ENCODE measurements at regions not wholly inside any gene's neighbourhood (a gene's known extent, or its start where the extent isn't known, plus 50 kb on each side); places are given as distances from the start of the nearest gene placed in this dataset.

DNA sequence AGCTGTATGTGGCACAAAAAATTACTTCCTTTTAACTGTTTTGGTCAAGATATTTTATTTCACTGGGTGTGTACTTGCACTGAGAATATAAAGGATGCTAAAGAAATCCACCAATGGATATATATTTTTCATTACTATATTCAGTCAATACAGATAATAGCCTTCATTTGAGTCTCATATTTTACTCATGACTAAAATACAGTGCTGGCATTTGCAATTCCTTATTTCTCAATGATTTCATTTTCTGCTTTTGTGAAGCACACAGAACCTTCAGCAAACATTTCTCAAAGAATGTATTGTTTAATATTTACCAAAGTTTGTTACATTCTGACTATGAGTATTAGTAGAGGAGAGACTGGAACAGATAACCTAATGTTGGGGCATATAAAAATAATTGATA is 93.2 kb upstream of the SOX5 start:
- DNase-seq (ENCODE audit: low spot score), result no peak

DNA sequence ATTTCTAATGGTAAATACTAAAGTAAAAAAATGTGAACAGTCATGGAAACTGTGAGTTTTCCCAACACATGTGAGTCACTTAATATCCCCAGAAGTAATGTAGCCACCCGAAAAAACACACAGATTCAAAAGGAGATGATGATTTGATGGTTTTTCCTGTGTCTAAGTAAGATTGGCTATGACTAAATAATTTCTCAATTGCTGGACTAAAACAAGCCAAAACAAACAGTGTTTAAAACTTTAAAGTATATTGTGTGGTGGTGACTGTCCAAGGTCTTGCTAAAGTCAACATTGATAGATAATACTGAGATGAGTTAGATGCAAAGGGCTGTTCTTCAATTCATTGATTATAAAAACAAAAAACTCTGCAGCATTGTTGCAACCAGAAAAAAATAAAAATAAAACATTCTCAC is 89.6 kb upstream of the SOX5 start:
- DNase-seq (ENCODE audit: low spot score), result no peak

DNA sequence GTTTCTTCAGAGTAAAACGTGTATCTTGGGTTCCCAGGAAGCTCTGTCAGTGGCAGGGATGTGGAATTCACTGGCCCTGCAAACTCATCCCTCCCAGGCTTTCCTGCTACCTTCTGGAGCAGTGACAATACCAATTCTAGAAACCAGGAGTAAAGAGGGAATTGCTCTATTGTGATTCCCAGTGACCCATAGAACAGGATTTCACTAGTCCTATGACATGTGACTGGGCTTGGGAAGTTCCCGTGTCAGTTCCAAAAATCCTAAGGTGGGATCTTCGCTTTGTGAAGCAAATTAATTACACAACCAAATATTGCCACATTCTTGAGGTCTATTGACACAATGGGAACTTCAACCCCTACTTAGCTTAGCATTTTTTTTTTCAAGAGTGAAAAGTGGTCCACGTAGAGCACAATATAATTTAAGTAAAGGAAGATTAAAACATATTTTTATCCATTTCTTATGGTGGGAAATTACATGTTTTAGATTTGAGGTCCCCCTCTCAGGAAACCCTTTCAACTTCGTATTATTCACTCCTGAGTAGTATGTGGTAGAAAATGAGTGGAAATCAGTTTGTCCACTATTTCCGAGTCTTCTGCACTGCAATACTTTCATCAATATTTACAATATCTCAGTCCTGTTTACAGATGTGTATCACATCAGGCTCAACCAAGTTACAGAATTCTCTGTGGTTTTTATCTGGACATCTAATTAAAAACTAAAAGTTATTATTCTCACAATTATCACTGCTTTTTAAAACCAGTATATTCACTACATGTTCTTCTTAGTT is 88.9 kb upstream of the SOX5 start:
- no peak for DNase-seq (ENCODE audit: low spot score)

DNA sequence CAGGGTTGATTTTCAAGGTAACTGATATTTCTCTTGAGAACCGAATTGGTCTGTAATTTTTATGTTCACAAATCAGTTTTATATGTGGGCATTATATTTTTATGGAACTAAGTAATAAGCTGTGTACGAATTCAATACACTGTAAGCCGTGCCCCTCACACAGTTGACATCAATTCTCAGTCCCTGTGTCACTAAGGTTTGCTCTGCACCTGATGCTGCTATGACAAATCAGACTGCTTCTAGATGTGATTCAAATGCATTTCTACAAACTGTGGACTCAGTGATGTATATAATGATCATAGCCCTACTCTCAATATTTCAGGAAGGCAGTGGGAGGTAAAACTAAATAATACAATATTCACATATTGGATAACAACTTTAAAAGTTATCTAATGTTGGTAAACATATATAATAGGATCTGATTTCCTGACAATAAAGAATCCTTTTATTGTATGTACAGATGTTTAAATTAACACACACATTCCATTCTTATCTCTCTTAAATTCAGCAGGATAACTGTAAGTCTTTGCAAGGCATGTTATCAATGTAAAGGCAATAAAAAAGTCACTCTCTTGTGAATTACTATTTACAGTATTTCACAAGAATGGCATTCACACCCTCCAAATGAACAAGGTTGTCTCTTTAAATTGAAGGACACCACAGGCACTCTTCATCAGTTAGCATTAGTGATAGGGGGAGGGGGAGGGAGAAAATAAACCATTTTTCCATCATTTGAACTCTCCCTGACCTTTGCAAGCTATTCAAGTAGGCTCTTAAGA is 87.2 kb upstream of the SOX5 start:
- no peak for DNase-seq (ENCODE audit: low spot score)

DNA sequence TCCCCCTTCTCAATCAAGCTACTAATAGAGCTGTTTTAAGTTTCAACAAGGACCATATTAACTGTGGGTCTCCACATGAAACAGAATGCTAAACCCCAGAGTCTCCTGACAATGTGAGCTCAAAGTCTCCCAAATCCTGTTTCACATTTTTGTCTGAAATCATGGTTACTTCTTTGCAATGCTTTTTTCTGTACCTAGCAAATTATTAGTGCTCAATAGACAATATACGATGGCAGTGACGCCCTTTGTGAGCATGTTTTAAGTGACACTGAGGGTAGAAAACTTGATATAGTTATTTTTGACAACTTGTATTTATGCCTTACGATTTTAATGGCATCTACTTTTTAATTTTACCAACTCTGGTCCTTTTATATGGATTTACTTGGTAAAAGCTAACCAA is 85.4 kb upstream of the SOX5 start:
- DNase-seq (ENCODE audit: low spot score), result no peak

DNA sequence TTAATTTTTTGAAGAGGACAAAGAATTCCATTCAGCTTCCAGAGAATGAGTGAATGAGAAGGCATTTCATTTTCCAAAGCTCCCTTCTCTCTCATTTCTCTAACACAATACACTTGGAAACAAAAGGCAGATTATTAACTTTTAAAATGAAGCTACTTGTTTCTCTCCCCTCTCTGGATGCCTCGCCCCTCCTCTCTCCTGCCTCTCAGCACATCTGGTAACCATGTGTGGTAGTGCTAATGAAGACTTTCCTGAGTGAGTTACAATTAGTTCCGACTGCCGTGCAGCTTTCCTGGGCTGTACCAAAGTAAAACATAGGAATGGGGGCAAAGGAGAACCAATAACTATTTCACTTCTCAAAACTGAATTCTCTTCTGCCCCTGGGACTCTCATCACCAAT is 84.7 kb upstream of the SOX5 start:
- DNase-seq (ENCODE audit: low spot score), result no peak

DNA sequence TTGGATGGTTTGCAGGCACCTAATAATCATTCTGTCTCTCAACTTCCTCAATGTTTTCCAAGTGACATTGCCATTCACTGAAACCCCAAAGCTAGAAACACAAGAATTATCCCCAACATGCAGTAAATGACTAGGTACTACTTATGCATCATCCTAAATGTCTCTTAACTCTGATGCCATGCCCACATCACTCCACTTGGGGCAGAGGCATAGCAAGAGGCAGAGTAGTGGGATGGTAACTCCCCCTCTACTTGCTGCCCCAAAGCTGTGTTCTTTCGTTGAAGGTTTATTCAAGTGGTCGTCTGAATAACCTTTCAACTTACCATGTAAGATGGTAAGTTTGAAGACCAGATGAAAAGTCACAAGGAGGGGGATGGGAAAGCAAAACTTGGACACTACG is 77.9 kb upstream of the SOX5 start:
- no peak for DNase-seq (ENCODE audit: low spot score)

DNA sequence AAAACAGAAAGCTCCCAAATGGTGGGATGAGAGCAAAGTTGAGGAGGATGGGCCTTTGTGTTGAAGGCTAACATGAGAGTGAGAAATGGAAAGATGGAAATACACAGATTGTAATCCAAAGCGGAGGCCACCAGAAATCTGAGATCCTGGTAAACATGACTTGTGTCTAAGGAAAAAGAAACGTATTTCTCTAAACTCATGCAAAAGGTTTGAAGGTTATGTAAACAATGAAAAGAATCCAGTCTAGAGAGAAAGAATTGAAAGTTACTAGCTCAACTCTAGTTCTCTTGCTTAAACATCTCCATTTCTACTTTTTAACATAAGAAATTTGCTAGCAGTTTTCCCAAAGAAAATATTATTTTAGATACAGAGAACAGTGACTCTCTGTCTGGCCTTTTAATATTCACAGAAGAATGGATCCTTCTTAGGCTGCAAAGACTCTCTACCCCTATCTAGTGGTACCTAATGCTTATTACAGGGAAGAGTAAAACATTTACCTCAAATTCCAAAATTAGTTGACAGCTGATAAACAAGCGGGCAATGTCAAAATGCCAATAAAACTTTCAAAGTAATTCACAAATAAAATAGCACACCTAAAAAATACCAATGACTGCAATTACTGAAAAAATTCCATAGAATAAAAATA is 75.8 kb upstream of the SOX5 start:
- no peak for DNase-seq (ENCODE audit: low spot score)

DNA sequence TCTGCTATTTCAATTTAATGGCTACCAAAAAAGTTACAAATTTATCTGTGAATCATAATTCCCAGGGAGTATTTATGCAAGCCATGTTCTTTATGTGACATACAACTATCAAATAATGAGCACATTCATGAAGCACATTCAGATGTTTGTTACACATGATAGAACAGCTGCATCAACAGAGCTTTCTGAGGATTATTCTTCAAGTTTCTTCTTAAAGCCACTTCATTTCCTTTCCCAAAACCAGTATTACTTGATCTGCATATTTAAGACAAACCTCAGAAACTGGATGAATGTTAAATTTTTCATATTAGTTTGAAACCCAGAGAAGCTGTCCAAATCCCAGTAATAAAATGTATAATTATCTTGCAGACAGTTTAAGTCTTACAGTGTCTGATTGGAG is 73.6 kb upstream of the SOX5 start:
- no peak for DNase-seq (ENCODE audit: low spot score)

DNA sequence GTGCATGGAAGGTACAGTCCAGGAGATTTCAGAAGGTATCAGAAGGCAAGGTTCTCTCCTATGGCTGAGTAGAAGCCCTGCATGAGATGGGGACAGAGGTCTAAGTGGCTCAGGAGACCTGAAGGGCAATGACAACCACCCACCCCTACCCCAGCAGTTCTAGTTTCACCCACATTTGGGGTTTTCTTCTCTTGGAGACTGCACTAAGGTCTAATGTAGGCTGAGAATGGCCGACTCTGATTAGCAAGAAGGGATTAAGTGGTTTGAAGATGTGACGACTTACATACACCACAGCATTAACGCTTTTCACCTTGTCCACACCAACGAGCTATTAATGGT is 71.7 kb upstream of the SOX5 start:
- DNase-seq (ENCODE audit: low spot score), result no peak

DNA sequence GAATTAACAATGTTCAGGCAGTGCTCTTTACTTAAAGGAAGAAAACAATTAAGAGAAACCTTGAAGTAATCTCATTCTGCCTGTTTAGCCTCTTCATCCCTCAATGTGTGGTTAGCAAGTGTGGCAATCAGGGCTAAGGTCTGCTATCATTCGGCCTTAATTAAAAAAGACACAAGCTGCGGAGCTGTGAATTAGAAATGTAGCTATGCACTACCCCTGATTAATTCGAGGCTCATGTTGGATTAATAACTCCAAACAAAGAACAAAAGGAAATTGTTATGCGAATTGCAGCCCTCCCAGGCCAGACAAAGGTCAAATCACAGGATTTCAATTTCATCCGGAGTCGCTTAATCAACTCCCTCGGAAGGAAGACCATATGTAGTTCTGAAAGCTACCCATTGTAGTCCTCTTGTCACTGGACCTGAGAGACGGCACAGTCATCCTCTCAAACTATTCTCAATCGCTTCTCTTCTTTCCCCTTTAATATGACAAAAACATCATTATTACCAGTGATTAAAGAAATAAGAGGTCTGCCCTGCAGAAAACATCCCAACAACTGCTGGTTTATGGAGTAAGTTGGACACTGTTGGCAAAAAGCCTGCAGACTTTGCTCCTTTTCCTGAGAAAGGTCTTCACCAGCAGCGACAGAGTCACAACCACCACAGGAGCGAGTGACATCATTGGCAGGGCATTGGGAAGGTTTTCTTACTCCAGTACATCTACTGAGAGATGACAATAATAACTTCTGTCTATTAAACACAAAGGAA is 71.1 kb upstream of the SOX5 start:
- no peak for DNase-seq (ENCODE audit: low spot score)

DNA sequence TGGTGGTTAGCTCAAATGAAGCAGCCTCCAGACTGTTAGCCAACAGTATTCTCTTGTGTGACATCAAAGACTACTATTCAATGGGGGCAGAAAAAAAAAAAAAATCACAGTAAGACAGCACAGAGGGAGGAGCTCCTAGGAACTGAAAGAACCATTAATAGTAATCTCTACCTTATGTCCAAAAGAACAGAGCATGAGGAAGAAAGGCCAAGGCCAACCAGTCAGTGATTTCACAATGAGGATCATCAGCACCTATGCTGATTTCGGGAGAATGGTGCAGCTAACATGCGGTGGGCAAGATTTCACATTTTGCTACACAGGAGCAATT is 66.3 kb upstream of the SOX5 start:
- DNase-seq (ENCODE audit: low spot score), result no peak

DNA sequence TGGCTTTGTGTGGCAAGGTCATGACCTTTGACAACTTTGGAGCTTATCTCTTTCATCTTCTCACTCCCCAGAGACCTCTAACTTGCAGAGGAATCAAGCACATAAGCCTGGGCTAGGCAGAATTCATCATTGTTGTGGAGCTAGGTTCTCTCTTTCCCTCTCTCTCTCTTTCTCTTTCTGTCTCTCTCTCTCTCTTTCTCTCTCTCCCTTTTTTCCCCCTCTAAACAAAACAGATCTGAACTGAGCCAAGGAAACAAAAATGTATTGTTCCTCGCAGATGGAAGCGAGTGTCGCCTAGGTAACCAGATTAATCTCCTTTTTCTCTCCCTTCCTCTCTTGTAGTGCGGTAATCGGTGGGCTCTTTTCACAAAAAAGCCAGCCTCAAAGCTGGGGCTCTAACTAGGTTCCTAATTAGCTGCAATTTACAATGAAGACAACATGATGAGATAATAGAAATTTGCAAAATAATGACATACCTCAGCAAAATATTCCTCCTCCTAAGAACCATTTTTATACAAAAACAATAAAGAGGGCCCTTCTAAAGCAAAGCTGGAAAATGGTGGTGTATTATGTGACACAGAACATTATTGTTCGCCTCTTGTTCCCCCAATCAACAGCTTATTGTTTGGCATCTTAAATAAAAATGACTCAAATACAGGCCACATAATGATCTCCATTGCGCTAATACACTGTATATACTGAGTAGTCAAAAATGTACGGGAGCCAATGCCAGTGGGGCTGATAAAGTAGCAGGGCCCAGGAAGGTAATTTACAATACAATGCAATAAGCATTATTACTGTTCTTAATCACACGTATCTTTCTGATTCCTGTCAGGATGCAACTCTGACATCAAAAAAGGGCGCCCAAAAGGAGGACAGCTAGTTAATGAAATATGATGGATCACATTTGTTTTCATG is 65.7 kb upstream of the SOX5 start:
- DNase-seq (ENCODE audit: low spot score), result no peak

DNA sequence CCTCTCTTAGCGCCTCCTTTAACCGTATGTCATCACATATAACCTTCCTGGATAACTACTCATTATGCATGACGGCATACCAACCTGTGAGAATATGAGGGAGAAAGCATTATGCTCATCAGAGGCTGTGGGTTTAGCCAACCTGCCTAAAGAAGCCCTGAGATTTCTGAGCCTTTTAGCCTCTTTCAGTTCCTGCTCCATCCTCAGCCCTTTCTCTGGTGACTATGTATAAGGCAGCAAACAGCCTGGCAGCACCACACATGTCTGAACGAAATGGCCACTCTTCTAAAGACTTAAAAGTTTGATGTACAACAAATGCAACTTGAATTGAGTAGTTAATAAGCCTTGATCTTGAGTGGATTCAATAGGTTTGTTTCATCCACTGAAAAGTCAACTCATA is 64.8 kb upstream of the SOX5 start:
- DNase-seq (ENCODE audit: low spot score), result no peak

DNA sequence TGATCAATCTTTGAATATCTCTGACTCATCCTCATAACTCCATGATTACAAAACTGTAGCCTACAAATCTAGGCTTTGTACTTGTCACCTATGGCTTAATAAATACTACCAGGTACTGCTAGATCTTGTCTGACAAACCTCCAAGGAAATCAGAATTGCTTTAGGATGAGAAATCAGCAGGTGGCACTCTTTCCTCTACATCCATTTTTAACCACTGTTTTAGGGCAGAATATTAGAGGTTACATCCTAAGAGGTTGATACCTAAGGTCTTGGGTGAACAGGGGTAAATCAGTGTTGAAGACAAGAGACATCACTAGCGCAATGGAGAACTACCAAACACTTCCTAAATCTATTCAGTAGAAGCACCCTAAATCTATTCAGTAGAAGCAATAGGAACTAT is 63.1 kb upstream of the SOX5 start:
- no peak for DNase-seq (ENCODE audit: low spot score)

DNA sequence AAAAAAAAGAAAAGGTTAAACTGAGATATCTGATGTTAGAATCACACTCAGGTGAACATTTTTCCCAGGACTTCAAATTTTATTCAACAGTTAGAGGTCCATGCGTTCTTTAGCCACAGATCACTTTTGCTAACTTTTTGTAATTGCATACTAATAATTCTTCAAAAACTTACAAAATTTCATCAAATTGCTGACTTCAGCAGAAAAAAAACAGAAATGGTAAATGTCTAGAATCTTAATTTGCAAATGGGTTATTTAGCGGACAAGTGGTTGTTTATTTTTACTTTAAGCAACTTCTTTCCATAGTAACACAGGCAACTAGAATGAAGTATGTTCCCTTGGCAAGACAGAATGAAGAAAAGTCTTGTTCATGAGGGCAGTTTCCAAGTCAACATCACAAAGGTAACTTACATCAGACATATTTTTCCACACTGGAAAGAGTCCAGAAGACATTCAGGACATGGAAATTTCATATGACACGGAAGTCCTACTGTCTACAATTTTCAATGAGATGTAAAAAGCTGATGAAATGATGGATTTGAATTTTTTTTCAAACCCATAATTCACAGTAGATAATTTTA is 62.5 kb upstream of the SOX5 start:
- no peak for DNase-seq (ENCODE audit: low spot score)

DNA sequence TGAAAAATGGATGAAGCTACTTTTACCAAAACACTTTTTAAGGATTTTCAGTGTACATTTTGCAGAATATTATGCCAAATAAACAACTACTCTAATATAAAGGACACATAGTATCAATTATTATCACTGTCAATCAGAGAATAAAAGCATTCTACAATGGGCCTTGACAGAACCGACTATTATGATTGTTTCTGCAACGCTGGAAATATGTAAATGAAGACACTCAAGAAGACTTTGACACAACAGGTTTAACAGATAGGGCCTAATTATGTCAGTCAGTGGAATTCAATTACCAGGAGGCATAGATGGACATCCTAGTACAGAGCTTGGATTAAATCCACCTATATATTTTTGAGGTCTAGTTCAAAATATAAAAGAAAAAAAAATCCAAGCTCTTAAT is 58.7 kb upstream of the SOX5 start:
- DNase-seq (ENCODE audit: low spot score), result no peak
